MM.1S (cell line): ENCODE measurements at regions not wholly inside any gene's neighbourhood (a gene's known extent, or its start where the extent isn't known, plus 50 kb on each side); places are given as distances from the start of the nearest gene placed in this dataset.

Experiments
- CTCF ChIP-seq: fragments of 300-600 bp; sonication (generic); IDR thresholded peaks from 2 replicates; pipeline ENCODE4 v1.5.1; 2016; ENCODE audit warnings: antibody characterized with exemption, low read length, mixed read lengths
- EZH2 ChIP-seq: fragments of 300-600 bp; sonication (generic); optimal IDR thresholded peaks from 2 replicates; pipeline ENCODE3; 2017; ENCODE audit warnings: low read depth, mild to moderate bottlenecking, antibody characterized with exemption, low read length, mixed read lengths
- EZH2phosphoT487 ChIP-seq: fragments of 300-600 bp; sonication (generic); IDR thresholded peaks from 2 replicates; pipeline ENCODE4 v1.6.1; 2018; ENCODE audit warnings: antibody characterized with exemption, low read length

DNA sequence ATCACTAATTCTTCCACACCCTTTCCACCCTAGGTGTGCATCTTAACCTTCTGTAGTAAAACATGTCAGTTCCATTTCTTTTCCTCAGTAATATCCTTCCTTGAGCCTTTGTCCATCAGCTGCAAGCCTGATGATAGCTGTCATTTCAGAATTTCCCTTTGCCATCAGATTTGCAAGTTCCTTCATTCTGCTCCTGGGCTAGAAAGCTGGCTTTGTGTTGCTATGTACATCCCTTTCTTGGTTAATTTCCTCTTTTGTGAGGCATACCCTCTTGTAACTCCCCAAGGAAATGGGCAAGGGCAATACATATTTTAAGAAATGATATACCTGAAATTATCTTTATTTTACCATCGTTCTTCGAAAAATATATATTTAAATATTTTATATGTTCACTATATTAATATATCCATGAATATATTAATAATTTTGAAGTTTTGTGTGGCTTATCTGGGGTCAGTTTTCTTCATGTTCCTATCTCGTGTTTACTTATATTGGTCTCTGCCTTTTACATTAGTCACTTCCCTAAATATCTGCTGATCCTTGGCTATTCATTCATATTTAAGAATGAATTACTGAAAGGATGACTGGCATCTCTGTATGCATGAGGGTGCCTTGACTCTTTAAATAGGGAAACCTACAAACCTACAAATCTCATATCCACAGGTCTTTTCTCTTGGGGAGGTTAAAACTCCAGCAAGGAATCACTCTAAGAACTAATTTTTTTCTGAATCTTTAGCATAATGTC lies 143.8 kb downstream of the ZNF22 start:
- TF ChIP-seq CTCF (no peak), EZH2phosphoT487 (no peak), EZH2 (no peak)
